H1 (cell line): ENCODE measurements at regions not wholly inside any gene's neighbourhood (a gene's known extent, or its start where the extent isn't known, plus 50 kb on each side); places are given as distances from the start of the nearest gene placed in this dataset.

ENCODE experiments used
- CTCF ChIA-PET: fragments of 300-600 bp; sonication (Branson Sonifier 250); formaldehyde crosslinking; loops from one replicate; lab custom pipeline; 2021; ENCODE audit not compliant: partially characterized antibody; lab: Charles Lee
- POLR2A ChIA-PET: fragments of 300-600 bp; sonication (Branson Sonifier 250); formaldehyde crosslinking; loops from one replicate; lab custom pipeline; 2021; ENCODE audit warnings: inconsistent platforms; ENCODE audit not compliant: partially characterized antibody; lab: Charles Lee
- DNase-seq, 2 experiments: peaks; one replicate each; pipeline versions ENCODE4 v3.0.0 to v3.0.0-alpha.2; 2010 to 2022; ENCODE audit warnings: low spot score in 2 of 2, low read depth in 1 of 2, mixed read lengths in 1 of 2
- FAIRE-seq: peaks from 2 replicates; lab custom pipeline; 2011; peaks lifted over from hg19 to GRCh38; lab: Jason Lieb, UNC
- H2AFZ ChIP-seq: 2 replicates; pipeline ENCODE4 v1.8.1; 2012; ENCODE audit warnings: low read length, inconsistent platforms
- H2AK5ac ChIP-seq: 2 replicates; pipeline ENCODE4 v1.6.1; 2013; ENCODE audit warnings: low read depth, low read length
- H2BK120ac ChIP-seq: replicated peaks from 2 replicates; pipeline ENCODE3; 2013; ENCODE audit warnings: low read depth, low read length, inconsistent platforms
- H2BK12ac ChIP-seq: 2 replicates; pipeline ENCODE4 v1.6.1; 2013; ENCODE audit warnings: low read depth, low read length
- H2BK15ac ChIP-seq: 2 replicates; pipeline ENCODE4 v1.6.1; 2013; ENCODE audit warnings: low read length
- H2BK20ac ChIP-seq: 2 replicates; pipeline ENCODE4 v1.6.1; 2013; ENCODE audit warnings: low read length
- H2BK5ac ChIP-seq: 2 replicates; pipeline ENCODE4 v1.6.1; 2013; ENCODE audit warnings: low read depth, low read length
- H3K14ac ChIP-seq: 2 replicates; pipeline ENCODE4 v1.6.1; 2013; ENCODE audit warnings: inconsistent platforms; ENCODE audit not compliant: insufficient read length
- H3K18ac ChIP-seq: 2 replicates; pipeline ENCODE4 v1.6.1; 2013; ENCODE audit warnings: low read length; ENCODE audit errors: extremely low read depth
- H3K23ac ChIP-seq: 2 replicates; pipeline ENCODE4 v1.6.1; 2013; ENCODE audit warnings: inconsistent platforms; ENCODE audit not compliant: insufficient read length
- H3K23me2 ChIP-seq: 2 replicates; pipeline ENCODE4 v1.6.1; 2013; ENCODE audit warnings: low read depth, low read length
- H3K27ac ChIP-seq: 2 replicates; pipeline ENCODE4 v1.6.1; 2011; ENCODE audit warnings: low read depth, low read length, inconsistent platforms
- H3K27me3 ChIP-seq, 4 experiments: replicated peaks in 1 of 4; 1 replicate in 1 of 4; 2 replicates in 3 of 4; pipeline versions ENCODE4 v1.6.1 to v1.8.1; 2011 to 2013; ENCODE audit warnings: low read length in 3 of 4, mild to moderate bottlenecking in 3 of 4, inconsistent platforms in 2 of 4, mixed read lengths in 2 of 4, moderate library complexity in 1 of 4; ENCODE audit not compliant: control insufficient read depth in 3 of 4, insufficient read depth in 3 of 4; ENCODE audit errors: extremely low read depth in 1 of 4
- H3K36me3 ChIP-seq, 4 experiments: 2 replicates each; pipeline versions ENCODE4 v1.6.1 to v1.8.1; 2011 to 2013; ENCODE audit warnings: mild to moderate bottlenecking in 4 of 4, low read length in 3 of 4, moderate library complexity in 2 of 4, control low read depth in 1 of 4, inconsistent platforms in 1 of 4; ENCODE audit not compliant: insufficient read depth in 4 of 4, control insufficient read depth in 2 of 4
- H3K4ac ChIP-seq: replicated peaks from 2 replicates; pipeline ENCODE3; 2013; ENCODE audit warnings: low read length, low read depth, mixed read lengths, inconsistent platforms; ENCODE audit not compliant: insufficient read length
- H3K4me1 ChIP-seq, 4 experiments: replicated peaks in 1 of 4; 1 replicate in 1 of 4; 2 replicates in 3 of 4; pipeline versions ENCODE4 v1.6.1 to v1.8.1; 2011 to 2013; ENCODE audit warnings: low read length in 3 of 4, inconsistent platforms in 2 of 4, mixed read lengths in 1 of 4; ENCODE audit not compliant: insufficient read depth in 4 of 4, control insufficient read depth in 3 of 4
- H3K4me2 ChIP-seq, 2 experiments: 2 replicates each; pipeline versions ENCODE4 v1.6.1 to v1.8.1; 2011 to 2013; ENCODE audit warnings: low read depth in 2 of 2, low read length in 2 of 2, control low read depth in 1 of 2, inconsistent platforms in 1 of 2, mild to moderate bottlenecking in 1 of 2; ENCODE audit not compliant: insufficient read depth in 1 of 2
- H3K4me3 ChIP-seq, 4 experiments: fragments of 200-600, 300-600 bp in 1 of 4; sonication (generic), shearing (Covaris generic), sonication (Bioruptor Twin) in 1 of 4; 2 replicates each; pipeline versions ENCODE4 v1.5.1 to v1.8.1; 2011 to 2016; ENCODE audit warnings: low read length in 4 of 4, low read depth in 3 of 4, control low read depth in 2 of 4, inconsistent platforms in 2 of 4, mild to moderate bottlenecking in 2 of 4, mixed read lengths in 1 of 4, moderate library complexity in 1 of 4; ENCODE audit not compliant: insufficient read depth in 2 of 4; ENCODE audit errors: extremely low read depth in 1 of 4
- H3K56ac ChIP-seq: replicated peaks from 2 replicates; pipeline ENCODE3; 2013; ENCODE audit warnings: low read depth, mild to moderate bottlenecking, mixed read lengths, low read length, inconsistent platforms; ENCODE audit not compliant: insufficient read length
- H3K79me1 ChIP-seq: 2 replicates; pipeline ENCODE4 v1.6.1; 2013; ENCODE audit warnings: low read depth, low read length, control low read depth
- H3K79me2 ChIP-seq, 2 experiments: 2 replicates each; pipeline versions ENCODE4 v1.6.1 to v1.8.1; 2012 to 2013; ENCODE audit warnings: low read length in 2 of 2, mild to moderate bottlenecking in 2 of 2, inconsistent platforms in 1 of 2; ENCODE audit not compliant: insufficient read depth in 2 of 2, control insufficient read depth in 1 of 2
- H3K9ac ChIP-seq, 4 experiments: replicated peaks in 1 of 4; 1 replicate in 1 of 4; 2 replicates in 3 of 4; pipeline versions ENCODE4 v1.6.1 to v1.8.1; 2011 to 2013; ENCODE audit warnings: low read depth in 3 of 4, low read length in 3 of 4, control low read depth in 2 of 4, mild to moderate bottlenecking in 2 of 4, moderate library complexity in 2 of 4, inconsistent platforms in 1 of 4; ENCODE audit errors: extremely low read depth in 1 of 4
- H3K9me3 ChIP-seq, 2 experiments: 2 replicates each; pipeline versions ENCODE4 v1.6.1 to v1.8.1; 2012 to 2013; ENCODE audit warnings: mild to moderate bottlenecking in 2 of 2, moderate library complexity in 2 of 2, control low read depth in 1 of 2, inconsistent platforms in 1 of 2, low read depth in 1 of 2, low read length in 1 of 2, mixed read lengths in 1 of 2; ENCODE audit not compliant: insufficient read depth in 2 of 2
- H4K20me1 ChIP-seq, 2 experiments: replicated peaks in 1 of 2; 2 replicates each; pipeline versions ENCODE3 to v1.8.1; 2011 to 2013; ENCODE audit warnings: inconsistent platforms in 2 of 2, low read length in 2 of 2, mild to moderate bottlenecking in 1 of 2; ENCODE audit not compliant: insufficient read depth in 2 of 2, control insufficient read depth in 1 of 2
- H4K5ac ChIP-seq: 2 replicates; pipeline ENCODE4 v1.6.1; 2013; ENCODE audit warnings: low read length, low read depth, mixed read lengths, inconsistent platforms; ENCODE audit not compliant: insufficient read length
- H4K8ac ChIP-seq: 2 replicates; pipeline ENCODE4 v1.8.0; 2013; ENCODE audit warnings: mild to moderate bottlenecking, moderate library complexity, low read length, inconsistent platforms; ENCODE audit not compliant: insufficient read depth; ENCODE audit errors: extremely low read depth
- H4K91ac ChIP-seq: replicated peaks from 2 replicates; pipeline ENCODE3; 2013; ENCODE audit warnings: low read length, mixed read lengths, inconsistent platforms; ENCODE audit not compliant: insufficient read length
- ASH2L ChIP-seq: fragments of 200-600, 300-600 bp; sonication (generic); IDR thresholded peaks from one replicate; pipeline ENCODE4 v1.7.1; 2017; ENCODE audit warnings: low read length
- CBX8 ChIP-seq: fragments of 300-800, 300-1000 bp; sonication (generic); IDR thresholded peaks from 2 replicates; pipeline ENCODE4 v1.7.1; 2016; ENCODE audit warnings: low read depth, low read length, borderline replicate concordance
- E2F6 ChIP-seq: IDR thresholded peaks from 2 replicates; pipeline ENCODE4 v1.6.1; 2012; ENCODE audit warnings: inconsistent platforms
- HDAC2 ChIP-seq, 2 experiments: fragments of 300-600 bp in 1 of 2; sonication (generic) in 1 of 2; IDR thresholded peaks; 2 replicates each; pipeline ENCODE4 v1.6.1; 2011 to 2012; ENCODE audit warnings: low read depth in 2 of 2, low read length in 2 of 2, mild to moderate bottlenecking in 2 of 2, moderate library complexity in 2 of 2, borderline replicate concordance in 1 of 2, inconsistent platforms in 1 of 2
- MAFK ChIP-seq: IDR thresholded peaks from 2 replicates; pipeline ENCODE4 v1.6.1; 2012; ENCODE audit warnings: low read depth, mild to moderate bottlenecking, improper control_type of control experiment, low read length
- PHF8 ChIP-seq: fragments of 200-600 bp; sonication (generic); conservative IDR thresholded peaks from 2 replicates; pipeline ENCODE4 v1.7.1; 2012; ENCODE audit warnings: low read depth, mild to moderate bottlenecking, inconsistent platforms, low read length, moderate library complexity
- ZNF274 ChIP-seq: IDR thresholded peaks from 2 replicates; pipeline ENCODE4 v1.7.0; 2012; ENCODE audit warnings: low read length, borderline replicate concordance; ENCODE audit errors: extremely low read depth
- WGBS, 2 experiments: shearing (Covaris generic) in 1 of 2; methylation state at CpG; one replicate each; pipeline versions ENCODE4 v1.1.6 to v1.1.7; 2013 to 2015; ENCODE audit warnings: low lambda C conversion rate in 2 of 2, mixed read lengths in 2 of 2, inconsistent platforms in 1 of 2, low coverage in 1 of 2, missing lambda C conversion rate in 1 of 2; ENCODE audit not compliant: insufficient replicate concordance in 2 of 2, insufficient coverage in 1 of 2, insufficient read length in 1 of 2; ENCODE audit errors: extremely low coverage in 1 of 2, missing lambda C conversion rate in 1 of 2; 5-methylcytosine and 5-hydroxymethylcytosine counted together

GRCh38 chr10:31158011-31158658 is 126.5 kb upstream of the ZNF438 start:
- Histone ChIP-seq H4K8ac (no peak overlapping the region), H2BK5ac (no peak overlapping the region), H3K4me1 (peaks cover 0 to 5% (median under 1%) of the 10 kb centered on the region in 4 experiments; a peak in 2 of 7 replicates), H3K4ac (no peak overlapping the region), H3K18ac (no peak overlapping the region), H4K5ac (no peak overlapping the region), H3K79me2 (no peaks in the 10 kb centered on the region), H3K4me3 (no peak overlapping the region), H4K20me1 (no peaks in the 10 kb centered on the region), H3K14ac (no peak overlapping the region), H2AK5ac (no peak overlapping the region), H3K9ac (no peak overlapping the region), H3K23ac (no peak overlapping the region), H4K91ac (no peak overlapping the region), H3K79me1 (no peaks in the 10 kb centered on the region), H3K56ac (no peak overlapping the region), H3K23me2 (no peaks in the 10 kb centered on the region), H2BK12ac (no peak overlapping the region), H2BK120ac (no peak overlapping the region), H3K4me2 (no peak overlapping the region), H2AFZ (no peak overlapping the region), H3K36me3 (no peaks in the 10 kb centered on the region), H3K27ac (no peak overlapping the region), H2BK15ac (no peak overlapping the region), H3K27me3 (no peaks in the 10 kb centered on the region), H2BK20ac (no peak overlapping the region), H3K9me3 (0 out of 4 replicates have a peak, but pooled peaks cover 0 to 2% of the 10 kb centered on the region in 2 experiments)
- ChIA-PET CTCF (interaction anchor here (0.8 to 1.3 kb wide), 2 partner anchors 22 to 28 kb away, joined by 3 to 4 read pairs; no protein-coding TSS in a partner anchor), POLR2A (no interaction called here)
- WGBS, 2 experiments, result 94% methylated on average over 6 of the region's 9 CpGs; no CpG with 5 or more reads in 1 of the 2 experiments
- FAIRE-seq (no peak), DNase-seq (no peak)
- TF ChIP-seq MAFK (no peak), ZNF274 (no peak), ASH2L (no peak), PHF8 (no peak), CBX8 (no peak), E2F6 (no peak), HDAC2 (IDR thresholded peaks at IDR 0.05; ENCODE audit: borderline replicate concordance in 1 of 2, low read depth in 2 of 2, low read length in 2 of 2) (no peak)
